Panc1 (cell line): ENCODE measurements at regions not wholly inside any gene's neighbourhood (a gene's known extent, or its start where the extent isn't known, plus 50 kb on each side); places are given as distances from the start of the nearest gene placed in this dataset.

ENCODE experiments used
- POLR2AphosphoS5 ChIP-seq: IDR thresholded peaks from 2 replicates; pipeline ENCODE4 v1.6.1; 2012; ENCODE audit warnings: mild to moderate bottlenecking, low read depth, low read length, moderate library complexity
- SIN3A ChIP-seq: IDR thresholded peaks from 2 replicates; pipeline ENCODE4 v1.6.1; 2012; ENCODE audit warnings: low read depth, mild to moderate bottlenecking, low read length, moderate library complexity, borderline replicate concordance; ENCODE audit not compliant: insufficient read depth
- TCF7L2 ChIP-seq: IDR thresholded peaks from 2 replicates; pipeline ENCODE4 v1.6.1; 2011; ENCODE audit warnings: mild to moderate bottlenecking, low read depth, low read length, inconsistent platforms
- TF ChIP-seq, protein P1 (sequence below): fragments of 450-650 bp; IDR thresholded peaks from 2 replicates; pipeline ENCODE4 v1.5.1; 2017; ENCODE audit warnings: mild to moderate bottlenecking

DNA sequence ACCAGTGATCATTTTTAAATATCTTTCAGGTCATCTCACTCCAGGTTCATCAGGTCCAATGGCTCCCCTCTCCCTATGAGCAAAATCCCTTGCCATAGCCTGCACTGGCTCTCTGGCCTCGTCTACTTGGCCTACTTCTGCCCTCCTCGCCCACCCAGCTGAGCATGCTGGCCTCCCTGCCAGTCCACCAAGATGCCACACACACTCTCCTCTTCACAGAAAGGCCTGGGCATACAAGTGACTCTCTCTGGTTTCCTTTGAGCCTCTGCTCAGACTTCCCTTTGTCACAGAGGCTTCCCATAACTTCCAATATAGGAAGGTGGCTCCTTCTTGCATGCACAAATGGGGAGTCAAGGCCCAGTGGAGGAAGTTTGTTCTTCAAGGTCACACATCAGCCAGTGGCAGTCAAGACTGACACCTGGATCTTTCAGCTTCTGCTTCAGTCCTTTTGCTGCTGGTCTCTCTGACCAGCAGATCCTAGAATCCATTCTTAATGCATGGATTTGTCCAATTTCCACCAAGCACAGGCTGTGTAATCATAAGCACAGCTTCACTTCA lies 223.2 kb upstream of the HES1 start:
- TF ChIP-seq, protein P1, sequence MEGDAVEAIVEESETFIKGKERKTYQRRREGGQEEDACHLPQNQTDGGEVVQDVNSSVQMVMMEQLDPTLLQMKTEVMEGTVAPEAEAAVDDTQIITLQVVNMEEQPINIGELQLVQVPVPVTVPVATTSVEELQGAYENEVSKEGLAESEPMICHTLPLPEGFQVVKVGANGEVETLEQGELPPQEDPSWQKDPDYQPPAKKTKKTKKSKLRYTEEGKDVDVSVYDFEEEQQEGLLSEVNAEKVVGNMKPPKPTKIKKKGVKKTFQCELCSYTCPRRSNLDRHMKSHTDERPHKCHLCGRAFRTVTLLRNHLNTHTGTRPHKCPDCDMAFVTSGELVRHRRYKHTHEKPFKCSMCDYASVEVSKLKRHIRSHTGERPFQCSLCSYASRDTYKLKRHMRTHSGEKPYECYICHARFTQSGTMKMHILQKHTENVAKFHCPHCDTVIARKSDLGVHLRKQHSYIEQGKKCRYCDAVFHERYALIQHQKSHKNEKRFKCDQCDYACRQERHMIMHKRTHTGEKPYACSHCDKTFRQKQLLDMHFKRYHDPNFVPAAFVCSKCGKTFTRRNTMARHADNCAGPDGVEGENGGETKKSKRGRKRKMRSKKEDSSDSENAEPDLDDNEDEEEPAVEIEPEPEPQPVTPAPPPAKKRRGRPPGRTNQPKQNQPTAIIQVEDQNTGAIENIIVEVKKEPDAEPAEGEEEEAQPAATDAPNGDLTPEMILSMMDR, result no peak
- TF ChIP-seq POLR2AphosphoS5 (no peak), TCF7L2 (no peak), SIN3A (no peak)
